ENCODE measurements at regions not wholly inside any gene's neighbourhood (a gene's known extent, or its start where the extent isn't known, plus 50 kb on each side); places are given as distances from the start of the nearest gene placed in this dataset.

DNA sequence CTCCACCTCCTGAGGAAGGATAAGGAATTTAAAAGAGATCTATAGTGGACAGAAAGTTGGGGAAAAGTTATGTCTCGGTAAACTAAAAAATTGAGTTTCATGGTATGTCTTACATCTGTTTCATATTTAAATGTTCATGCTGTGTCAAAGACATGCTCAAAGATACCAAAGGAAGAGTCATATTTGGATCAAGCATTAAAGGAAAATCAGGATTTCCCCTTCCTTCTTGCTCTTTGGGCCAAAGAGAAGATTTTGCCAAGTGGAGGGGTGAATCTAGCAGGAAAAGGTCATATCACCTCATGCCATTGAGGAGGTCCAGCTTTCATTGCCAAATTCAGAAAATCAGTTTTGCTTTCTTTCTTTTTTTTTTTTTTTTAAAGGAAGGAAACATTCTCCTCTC lies 192.4 kb downstream of the OGFRL1 start:
- no peak for DNase-seq (ENCODE audit: low read depth in 2 of 2)

DNA sequence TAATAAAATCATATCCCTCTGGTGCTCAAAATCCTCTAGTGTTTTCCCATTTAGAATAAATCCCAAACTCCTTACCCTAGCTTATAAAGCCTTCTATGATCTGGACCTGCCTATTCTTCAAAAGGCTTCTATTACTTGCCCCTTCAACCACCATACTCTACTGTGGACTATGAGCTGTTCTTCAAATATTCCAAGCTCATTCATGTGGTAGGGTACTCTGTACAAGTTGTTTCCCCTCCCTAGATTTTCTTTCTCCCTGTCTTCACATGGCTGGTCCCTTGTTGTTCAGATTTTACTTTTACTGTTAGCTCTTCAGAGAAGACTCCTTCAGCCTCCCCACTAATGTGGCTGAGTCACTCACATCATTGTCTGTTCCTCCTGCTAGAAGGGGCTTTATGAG lies 193.2 kb downstream of the OGFRL1 start:
- DNase-seq (ENCODE audit: low read depth in 2 of 2), result no peak

DNA sequence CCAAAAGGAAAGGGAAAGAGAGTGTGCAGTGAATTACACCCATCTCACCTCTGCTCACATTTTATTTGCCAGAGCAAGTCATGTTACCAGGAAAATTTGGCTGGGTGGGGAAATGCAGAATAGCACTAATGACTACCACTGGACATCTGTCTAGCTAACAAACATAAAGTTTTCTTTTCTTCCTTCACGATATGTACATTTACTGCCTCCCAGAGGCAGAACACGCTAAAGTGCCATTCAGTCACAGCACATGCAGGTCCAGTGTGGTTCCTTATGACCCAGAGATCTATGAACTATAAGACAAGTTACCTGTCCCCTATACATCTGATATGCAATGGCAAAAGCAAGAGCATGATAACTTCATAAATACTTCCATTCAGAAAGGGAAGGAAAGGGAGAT lies 194.1 kb downstream of the OGFRL1 start:
- no peak for DNase-seq (ENCODE audit: low read depth in 2 of 2)

DNA sequence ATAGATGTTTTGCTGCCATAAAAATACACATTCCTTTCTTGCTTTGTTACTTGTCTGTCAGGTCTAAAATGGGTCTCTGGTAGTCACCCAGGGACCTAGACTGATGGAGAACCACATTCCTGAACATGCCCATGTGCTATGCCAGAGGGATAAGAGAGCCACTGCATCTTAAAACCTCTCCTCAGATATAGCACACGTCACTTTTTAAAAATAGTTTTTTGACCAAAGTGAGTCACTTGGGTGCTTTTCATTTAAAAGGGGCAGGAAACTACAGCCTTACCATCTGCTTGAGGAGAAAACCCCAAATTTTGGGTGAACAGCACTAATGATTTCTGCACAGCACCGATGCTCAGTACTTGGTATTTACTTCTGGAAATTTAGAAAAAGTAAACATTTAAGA lies 197.8 kb downstream of the OGFRL1 start:
- DNase-seq (ENCODE audit: low read depth in 2 of 2), result no peak

DNA sequence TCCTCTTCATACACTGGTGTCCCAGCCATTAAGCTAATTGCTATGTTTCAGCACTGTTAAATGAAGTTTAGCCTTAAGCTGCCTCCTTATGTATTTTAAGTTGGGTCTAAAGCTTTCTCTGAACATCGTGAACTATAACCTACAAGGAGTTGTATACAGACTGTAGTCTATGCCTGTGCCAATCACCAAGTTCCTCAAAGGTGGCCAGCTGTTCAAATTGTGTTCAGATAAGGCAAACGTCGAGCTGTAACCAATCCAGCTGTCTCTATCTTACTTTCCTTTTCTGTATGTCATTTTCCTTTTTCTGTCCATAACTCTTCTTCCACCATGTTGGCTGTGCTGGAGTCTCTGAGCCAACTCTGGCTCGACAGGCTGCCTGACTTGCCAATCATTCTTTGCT lies 199.6 kb downstream of the OGFRL1 start:
- no peak for DNase-seq (ENCODE audit: low read depth in 2 of 2)

DNA sequence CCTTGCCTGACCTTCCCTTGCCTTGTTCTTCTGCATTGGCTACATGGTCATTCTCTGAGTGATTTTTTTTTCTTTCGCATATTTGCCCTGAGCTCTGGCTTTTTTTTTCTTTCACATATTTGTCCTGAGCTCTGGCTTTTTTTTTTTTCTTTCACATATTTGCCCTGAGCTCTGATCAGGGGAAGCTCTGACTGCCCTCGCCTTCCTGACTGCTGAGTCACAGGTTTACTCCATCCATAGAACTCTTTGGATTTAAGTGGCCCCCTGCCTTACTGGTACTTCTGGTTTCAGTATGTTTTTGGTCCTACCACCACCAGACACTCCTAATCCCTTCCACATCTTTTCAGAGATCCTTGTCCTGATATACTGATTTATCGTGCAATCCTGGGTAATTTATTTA lies 201.1 kb downstream of the OGFRL1 start:
- DNase-seq (ENCODE audit: low read depth in 2 of 2), result no peak

DNA sequence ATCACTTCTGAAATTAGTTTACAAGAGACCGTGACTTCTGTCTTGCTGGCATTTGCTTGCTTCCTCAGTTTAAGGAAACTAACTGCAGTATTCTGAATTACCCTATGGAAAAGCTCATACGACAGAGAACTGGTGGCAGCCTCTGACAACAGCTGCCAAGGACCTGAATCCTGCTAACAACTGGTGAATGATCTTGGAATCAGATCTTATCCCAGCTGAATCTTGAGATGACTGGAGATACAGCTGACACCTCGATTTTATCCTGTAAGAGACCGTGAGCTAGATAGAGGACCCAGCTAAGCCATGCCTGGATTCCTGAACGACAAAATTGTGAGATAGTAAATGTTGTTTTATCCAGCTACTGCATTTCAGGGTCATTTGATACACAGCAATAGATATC lies 202.3 kb downstream of the OGFRL1 start:
- DNase-seq (ENCODE audit: low read depth in 2 of 2), result no peak

DNA sequence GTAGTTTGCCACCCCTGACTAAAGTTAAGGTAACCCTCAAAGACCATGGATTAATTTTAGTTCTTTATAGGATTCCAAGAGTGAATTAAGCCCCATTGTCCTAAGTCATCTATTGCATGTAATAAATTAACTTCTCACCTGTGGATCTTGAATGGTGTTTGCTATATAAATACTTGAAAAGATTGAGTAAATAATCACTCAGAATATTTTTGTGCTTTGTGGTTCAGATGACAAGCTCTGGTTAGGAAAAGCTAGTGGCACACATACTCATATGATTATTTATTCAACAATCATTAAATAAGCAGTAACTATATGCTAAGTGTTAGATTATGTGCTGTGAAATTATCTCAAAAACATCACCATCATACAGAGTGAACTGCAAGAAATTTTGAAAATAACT lies 203.2 kb downstream of the OGFRL1 start:
- no peak for DNase-seq (ENCODE audit: low read depth in 2 of 2)

DNA sequence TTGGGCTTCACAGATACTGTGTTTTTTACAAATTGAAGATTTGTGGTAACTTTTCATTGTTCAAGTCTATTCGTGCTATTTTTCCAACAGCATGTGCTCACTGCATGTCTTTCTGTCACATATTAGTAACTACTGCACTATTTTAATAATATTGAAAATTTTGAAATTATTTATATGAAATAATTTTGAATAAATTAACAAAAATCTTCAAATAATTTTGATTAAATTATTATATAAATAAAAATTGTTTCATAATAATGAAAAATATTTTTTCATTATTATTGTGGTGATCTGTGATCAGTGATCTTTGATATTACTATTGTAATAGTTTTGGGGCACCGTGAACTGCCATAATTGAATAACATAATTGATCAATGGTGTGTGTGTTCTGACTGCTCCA lies 204.1 kb downstream of the OGFRL1 start:
- DNase-seq (ENCODE audit: low read depth in 2 of 2), result no peak

DNA sequence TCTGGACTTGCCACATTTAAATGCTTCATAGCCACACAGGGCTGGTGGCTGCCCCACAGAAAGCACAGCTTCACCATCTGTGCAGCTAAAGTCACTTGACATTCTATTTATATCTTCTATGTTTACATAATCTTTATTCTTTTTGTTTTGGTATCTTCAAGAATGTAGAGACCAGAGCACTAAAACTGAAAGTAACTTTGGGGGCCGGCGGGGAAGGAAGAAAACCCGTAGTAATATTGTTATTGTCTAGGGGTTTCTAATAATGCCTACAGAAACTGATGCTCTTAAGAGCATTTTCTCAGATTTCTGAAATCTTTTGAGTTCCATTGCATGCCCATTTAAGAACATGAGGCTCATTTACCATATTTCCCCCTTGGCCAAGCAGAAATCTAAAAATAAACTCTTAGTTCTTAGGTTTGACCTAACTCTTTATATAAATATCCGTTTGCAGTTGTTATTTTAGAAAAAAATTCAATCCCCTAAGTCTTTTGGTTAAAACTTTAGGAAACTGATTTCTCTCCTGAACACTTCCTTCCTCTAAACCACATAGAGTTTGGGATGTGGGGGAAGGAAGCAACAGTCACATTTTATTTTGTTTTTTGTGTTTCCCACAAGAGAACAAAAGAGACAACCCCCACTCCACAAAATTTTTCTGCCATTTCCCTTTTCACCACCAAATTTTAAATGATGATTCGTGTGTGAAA lies 207.6 kb downstream of the OGFRL1 start:
- no peak for DNase-seq (ENCODE audit: low read depth in 2 of 2)

DNA sequence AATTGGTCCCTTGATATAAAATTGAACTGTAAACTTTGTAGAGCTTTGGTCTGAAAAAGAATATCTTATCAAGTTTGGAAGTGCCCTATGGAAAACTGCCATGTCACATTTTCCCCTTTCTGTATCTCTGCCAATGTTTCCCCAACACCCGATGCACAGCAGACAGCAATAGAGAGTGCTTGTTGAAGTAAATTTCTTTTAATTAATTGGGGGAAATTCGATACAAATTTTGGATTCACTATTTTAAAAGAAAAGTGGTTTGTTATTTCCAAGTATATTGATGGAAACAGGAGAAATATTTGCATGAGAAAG lies 208.1 kb downstream of the OGFRL1 start:
- DNase-seq (ENCODE audit: low read depth in 2 of 2), result no peak

DNA sequence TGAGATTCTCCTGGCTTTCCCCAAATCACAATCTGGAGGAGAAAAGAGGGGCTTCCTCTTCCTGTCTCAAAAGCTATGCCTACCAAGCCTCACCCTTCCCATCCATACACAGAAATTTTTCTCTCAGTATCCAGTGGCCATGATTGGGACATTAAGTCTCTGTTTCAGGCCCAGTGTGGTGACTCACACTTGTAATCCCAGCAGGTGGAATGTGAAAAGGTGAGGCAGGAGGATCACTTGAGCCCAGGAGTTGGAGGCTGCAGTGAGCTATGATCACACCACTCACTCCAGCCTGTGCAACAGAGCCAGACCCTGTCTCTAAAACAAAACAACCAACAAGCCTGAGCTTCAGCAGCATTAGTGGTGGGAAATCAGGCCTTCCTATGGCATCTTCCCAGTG lies 210.0 kb downstream of the OGFRL1 start:
- DNase-seq (ENCODE audit: low read depth in 2 of 2), result no peak

DNA sequence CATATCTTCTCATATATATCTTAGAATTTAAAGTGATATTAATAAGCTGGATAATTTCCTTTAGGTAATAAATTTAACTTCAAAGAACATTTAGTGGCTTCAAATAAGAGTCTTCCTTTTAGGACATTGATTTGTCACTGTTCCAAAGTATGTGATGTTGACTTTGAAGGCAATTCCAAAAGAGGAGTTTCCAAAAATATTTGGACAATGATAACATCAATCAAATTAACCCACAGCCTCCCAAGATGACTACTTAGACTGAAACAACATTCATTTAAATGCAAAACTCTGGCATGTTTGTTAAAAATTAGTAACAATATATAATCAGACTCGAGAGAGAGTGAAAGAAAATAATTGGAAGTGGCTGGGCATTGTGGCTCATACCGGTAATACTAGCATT lies 211.1 kb downstream of the OGFRL1 start:
- no peak for DNase-seq (ENCODE audit: low read depth in 2 of 2)

DNA sequence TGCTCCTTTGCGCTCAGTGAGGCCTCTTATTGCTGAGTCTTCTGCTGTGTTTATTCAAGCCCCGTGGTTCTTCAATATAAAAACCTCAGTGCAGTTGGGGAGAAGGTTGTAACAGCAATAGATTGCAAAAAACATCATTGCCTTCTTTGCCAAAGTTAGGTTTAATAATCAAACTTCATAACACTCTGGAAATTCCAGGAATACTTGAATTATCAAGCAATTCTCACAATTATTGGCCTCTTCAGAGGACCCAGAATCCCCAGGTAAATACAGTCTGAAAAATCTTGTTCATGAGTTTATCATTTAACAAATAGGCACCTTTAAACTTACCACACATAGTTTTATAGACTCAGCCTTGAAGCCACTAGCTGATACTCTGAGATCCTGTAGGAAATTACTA lies 213.6 kb downstream of the OGFRL1 start:
- DNase-seq (ENCODE audit: low read depth in 2 of 2), result no peak

DNA sequence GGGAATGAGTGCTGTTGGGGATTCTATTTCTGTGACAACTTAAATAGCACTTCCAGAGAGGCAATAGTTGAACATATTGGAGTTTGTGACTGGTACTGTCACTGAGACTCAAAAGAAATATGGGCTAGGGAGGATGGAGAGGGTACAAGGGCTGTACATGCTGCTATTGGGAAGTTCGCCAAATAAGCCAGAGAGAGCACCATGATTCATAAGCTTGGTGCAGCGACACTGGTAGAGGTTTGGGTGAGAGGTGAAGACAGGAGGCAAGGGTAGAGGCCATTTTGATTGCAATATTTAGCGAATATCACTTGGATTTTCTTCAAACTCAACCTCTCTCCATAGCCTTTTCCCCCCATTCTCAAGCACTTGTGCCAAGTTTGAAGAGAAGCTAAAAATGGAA lies 214.3 kb downstream of the OGFRL1 start:
- no peak for DNase-seq (ENCODE audit: low read depth in 2 of 2)

DNA sequence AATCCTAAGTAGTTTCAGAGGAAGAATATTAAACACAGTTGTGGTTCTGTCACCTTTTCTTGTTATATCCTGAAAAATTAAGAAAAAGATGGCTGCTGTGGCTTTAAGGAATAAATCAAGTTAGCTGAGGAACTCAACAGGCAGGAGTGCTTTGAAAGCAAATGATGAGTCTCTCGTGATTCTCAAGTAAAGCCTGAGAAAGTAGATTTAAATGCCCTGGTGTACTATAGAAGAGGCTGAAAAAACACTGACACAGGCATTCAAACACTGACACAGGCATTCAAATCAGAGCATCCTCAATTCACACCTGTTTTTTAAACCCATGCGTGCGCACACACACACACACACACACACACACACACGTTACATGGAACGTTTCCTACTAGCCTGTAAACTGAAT lies 218.6 kb downstream of the OGFRL1 start:
- DNase-seq (ENCODE audit: low read depth in 2 of 2), result no peak

DNA sequence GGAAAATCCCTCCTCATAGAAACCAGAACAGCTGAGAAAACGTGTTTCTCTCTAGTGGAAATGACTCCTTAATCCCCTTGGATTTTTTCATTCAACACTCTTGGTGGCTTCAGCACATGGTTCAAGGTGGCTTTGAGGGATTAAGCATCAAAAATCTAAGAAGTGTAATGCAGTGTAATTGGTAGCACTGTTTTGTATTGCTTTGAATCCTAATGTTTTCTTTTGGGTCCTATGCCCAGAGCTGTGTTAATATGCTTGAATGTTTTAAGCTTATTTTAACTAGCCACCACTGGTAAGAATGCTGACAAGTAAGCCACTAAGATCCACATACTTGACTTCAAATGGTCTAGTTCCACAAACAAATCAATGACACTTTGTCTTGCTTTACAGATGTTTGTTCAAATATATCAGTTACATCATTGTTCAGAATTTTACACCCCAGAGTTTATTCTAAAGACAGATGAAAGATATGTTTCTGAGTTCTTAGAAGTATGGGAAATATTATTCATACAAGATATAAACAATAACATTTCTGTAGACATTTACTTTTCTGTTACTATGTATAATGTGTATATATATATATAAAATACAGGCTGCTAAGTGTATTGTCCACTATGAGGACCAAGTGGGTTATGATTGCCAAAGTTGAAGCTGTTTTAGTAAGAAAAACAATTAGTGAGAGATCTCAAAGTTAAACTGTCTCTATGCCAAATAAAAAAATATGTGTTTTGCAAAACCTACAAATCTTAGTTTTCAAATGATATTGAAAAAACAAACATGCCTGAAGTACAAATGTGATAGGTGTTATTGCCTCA lies 220.8 kb downstream of the OGFRL1 start:
- no peak for DNase-seq (ENCODE audit: low read depth in 2 of 2)

DNA sequence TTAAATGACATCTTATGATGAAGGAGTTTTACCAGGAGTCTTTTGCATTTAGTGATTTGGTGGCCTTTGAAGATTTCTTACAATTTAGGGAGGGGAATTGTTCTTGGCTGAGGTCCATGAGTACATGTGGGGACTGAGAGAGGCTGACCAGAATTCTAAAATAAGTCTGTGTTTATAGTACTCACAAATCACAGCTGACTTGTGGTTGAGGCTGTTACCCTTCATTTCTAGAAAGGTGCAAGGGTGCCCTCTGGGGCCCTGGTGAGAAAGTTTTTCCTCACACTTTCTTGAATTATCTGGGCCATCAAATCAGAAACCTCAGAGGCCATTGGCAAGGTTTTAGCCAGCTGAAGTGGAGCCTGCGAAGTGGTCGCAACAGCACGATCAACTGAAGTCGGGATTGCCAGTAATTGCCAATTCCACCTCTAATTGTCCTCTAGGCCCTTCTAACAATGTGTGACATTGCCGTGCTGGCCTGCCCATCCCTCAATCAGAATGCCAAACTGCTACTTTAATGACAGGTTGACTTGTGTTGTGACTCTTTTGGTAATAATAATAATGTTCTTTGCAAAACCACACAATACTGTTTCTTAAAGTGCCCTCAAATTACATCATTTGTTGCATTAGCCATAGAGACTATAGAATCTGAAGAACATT lies 221.6 kb downstream of the OGFRL1 start:
- DNase-seq (ENCODE audit: low read depth in 2 of 2), result no peak

DNA sequence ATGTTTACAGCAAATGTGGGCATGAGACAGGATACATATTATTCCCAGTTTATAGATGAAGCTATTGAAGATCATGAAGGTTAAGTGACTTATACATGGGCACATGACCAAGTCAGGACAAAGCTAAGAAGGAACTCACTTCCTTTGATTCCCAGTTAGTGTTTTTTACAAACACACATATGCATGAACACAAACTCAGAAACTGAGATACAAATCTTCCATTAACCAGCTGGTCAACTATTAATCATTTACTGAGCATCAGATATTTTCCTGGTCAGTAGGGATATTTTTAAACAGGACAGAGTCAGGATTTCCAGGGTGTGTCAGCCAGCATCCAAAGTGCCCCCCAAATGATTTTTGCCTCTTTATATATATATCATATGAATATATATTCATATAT lies 222.2 kb downstream of the OGFRL1 start:
- no peak for DNase-seq (ENCODE audit: low read depth in 2 of 2)

DNA sequence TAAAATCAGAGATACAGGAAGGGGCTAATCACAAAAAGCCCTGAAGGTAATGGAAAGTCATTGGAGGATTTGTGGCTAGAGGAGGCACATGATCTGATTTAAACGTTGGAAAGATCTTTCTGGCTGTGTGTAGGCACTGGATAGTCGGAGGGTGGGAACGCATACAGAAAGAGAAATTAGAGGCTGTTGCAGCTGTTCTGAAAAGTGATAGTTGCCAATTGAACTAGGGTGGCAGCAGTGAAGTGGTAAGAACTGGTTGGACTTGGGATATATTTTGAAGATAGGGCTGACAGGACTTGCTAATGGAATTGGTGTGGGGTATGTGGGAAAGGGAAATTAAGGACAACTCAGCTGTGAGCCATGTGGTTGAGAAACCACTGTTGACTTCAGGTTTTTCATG lies 223.6 kb downstream of the OGFRL1 start:
- no peak for DNase-seq (ENCODE audit: low read depth in 2 of 2)

DNA sequence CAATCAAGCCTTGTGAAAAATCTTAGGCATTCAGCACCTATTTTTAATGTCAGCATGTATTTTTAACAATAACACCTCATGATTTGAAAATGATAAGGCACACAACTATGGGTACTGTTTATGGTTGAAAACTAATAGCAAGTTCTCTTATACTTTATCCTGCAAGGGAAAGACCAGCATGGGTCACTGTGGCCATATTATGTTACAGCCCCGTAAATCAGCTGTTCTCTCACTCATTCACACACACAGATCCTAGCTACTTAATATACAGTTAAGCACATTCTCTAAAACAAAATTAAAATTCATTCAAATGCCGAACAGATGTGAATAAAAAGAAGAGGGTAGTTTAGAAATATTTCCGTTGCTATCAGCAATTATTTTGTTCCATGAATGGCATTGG lies 224.4 kb downstream of the OGFRL1 start:
- DNase-seq (ENCODE audit: low read depth in 2 of 2), result no peak

DNA sequence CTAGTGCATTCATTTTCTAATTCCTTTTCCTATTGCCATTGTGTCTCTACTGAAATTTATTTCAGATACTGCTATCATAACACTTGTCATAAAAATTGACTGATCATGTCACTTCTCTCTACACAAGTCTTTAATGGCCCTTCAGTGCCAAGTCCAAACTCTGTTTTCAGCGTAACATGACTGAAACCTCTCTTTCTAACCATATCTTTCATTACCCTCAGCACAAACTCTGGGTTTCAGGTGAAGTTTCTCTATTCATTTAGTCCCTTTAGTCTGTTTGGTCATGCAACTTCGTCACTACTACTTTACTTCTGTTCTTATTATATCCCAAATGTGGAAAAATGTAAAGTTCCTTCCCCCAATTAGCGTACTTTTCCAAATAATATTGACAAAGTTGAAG lies 234.9 kb downstream of the OGFRL1 start:
- DNase-seq (ENCODE audit: low read depth in 2 of 2), result no peak

DNA sequence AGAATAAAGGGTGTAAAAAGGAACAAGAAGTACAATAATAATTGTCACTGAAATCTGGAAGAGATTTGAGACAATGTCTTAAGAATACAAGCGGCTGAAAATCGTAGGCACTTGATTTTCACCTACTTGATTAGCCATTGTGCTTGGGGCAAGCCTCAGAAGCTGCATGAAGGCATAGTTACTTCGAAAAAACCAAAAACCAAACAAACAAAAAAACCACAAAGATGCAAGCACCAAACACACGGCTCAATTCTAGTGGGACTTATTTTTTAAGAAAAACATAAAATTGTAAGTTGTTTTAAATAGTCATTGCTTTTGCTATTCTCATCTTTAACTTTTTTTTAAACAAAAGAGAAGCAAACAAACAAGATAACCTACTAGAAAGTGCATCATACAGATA lies 235.6 kb downstream of the OGFRL1 start:
- DNase-seq (ENCODE audit: low read depth in 2 of 2), result no peak
